Stimulated activated CD4-positive, alpha-beta T cell treated with anti-CD3 and anti-CD28 coated beads, TNF-alpha, amount 100 ng/mL, for 48 hours (primary cell): ENCODE measurements at regions not wholly inside any gene's neighbourhood (a gene's known extent, or its start where the extent isn't known, plus 50 kb on each side); places are given as distances from the start of the nearest gene placed in this dataset.

Source experiments
- DNase-seq, 3 donors: peaks; one replicate each; pipeline ENCODE4 v3.0.0-alpha.2; 2020; ENCODE audit warnings: low read depth in 3 of 3

- DNase-seq: no peak
These were observed 235.3 kb downstream of the KLF12 start for GRCh38 chr13:73898899-73899298.

- DNase-seq: no peak
These were observed 235.9 kb downstream of the KLF12 start for GRCh38 chr13:73898276-73898675.

GRCh38 chr13:73894995-73895571 is 239.1 kb downstream of the KLF12 start:
- no peak for DNase-seq

- no peak for DNase-seq
These were observed 240.4 kb downstream of the KLF12 start for GRCh38 chr13:73893833-73894232.

- no peak for DNase-seq
These were observed 242.4 kb downstream of the KLF12 start for GRCh38 chr13:73891805-73892204.

- DNase-seq: no peak
These were observed 251.0 kb downstream of the KLF12 start for GRCh38 chr13:73883162-73883561.

- DNase-seq: no peak
These were observed 253.8 kb downstream of the KLF12 start for GRCh38 chr13:73880365-73880764.

GRCh38 chr13:73879346-73880015 is 254.7 kb downstream of the KLF12 start:
- no peak for DNase-seq

GRCh38 chr13:73877399-73877798 is 256.8 kb downstream of the KLF12 start:
- DNase-seq: no peak

GRCh38 chr13:73876323-73876722 is 257.9 kb downstream of the KLF12 start:
- no peak for DNase-seq

- DNase-seq: no peak
These were observed 260.0 kb downstream of the KLF12 start for GRCh38 chr13:73873940-73874830.

GRCh38 chr13:73872397-73872796 is 261.8 kb downstream of the KLF12 start:
- DNase-seq: no peak

GRCh38 chr13:73870970-73871935 is 263.0 kb downstream of the KLF12 start:
- peak in 1 of 3 donors; percentile 11 for DNase-seq

- no peak for DNase-seq
These were observed 264.0 kb downstream of the KLF12 start for GRCh38 chr13:73870036-73870741.

GRCh38 chr13:73865027-73865426 is 269.2 kb downstream of the KLF12 start:
- DNase-seq: no peak

- no peak for DNase-seq
These were observed 273.1 kb downstream of the KLF12 start for GRCh38 chr13:73861136-73861535.

GRCh38 chr13:73860501-73860900 is 273.7 kb downstream of the KLF12 start:
- no peak for DNase-seq

GRCh38 chr13:73859841-73860240 is 274.4 kb downstream of the KLF12 start:
- no peak for DNase-seq

- no peak for DNase-seq
These were observed 277.1 kb downstream of the KLF12 start for GRCh38 chr13:73857106-73857505.

GRCh38 chr13:73851104-73851503 is 283.1 kb downstream of the KLF12 start:
- DNase-seq: no peak
